Panc1 (cell line): ENCODE measurements at regions not wholly inside any gene's neighbourhood (a gene's known extent, or its start where the extent isn't known, plus 50 kb on each side); places are given as distances from the start of the nearest gene placed in this dataset.

Source experiments
- ATAC-seq: fragments of 200-7000 bp; cut with Tn5 transposase; 2 replicates; pipeline ENCODE4 v1.9.1; 2020; ENCODE audit warnings: mild to moderate bottlenecking, moderate library complexity
- BruUV-seq: library from RNA; stranded (reverse); fragments of 400-500 nt; replicated peaks from 2 replicates; lab custom pipeline; 2021; lab: Mats Ljungman, UMichigan
- CTCF ChIA-PET: fragments of 300-600 bp; sonication (Branson Sonifier 250); formaldehyde crosslinking; loops from one replicate; lab custom pipeline; 2022; ENCODE audit warnings: antibody characterized with exemption; lab: Charles Lee
- POLR2A ChIA-PET: fragments of 300-600 bp; sonication (Branson Sonifier 250); formaldehyde crosslinking; loops from one replicate; lab custom pipeline; 2022; ENCODE audit warnings: antibody characterized with exemption; lab: Charles Lee
- DNase-seq: peaks from one replicate; pipeline ENCODE4 v3.0.0-alpha.2; 2010; ENCODE audit warnings: low read depth, low spot score
- H3K27ac ChIP-seq: 2 replicates; pipeline ENCODE4 v1.5.1; 2011; ENCODE audit warnings: mild to moderate bottlenecking, low read length, inconsistent platforms
- H3K27me3 ChIP-seq: fragments of 200-500 bp; sonication (Bioruptor generic); 2 replicates; pipeline ENCODE4 v1.6.0; 2014; ENCODE audit warnings: low read length, inconsistent platforms; ENCODE audit not compliant: control insufficient read depth, insufficient read depth
- H3K36me3 ChIP-seq: fragments of 200-500 bp; sonication (Bioruptor generic); 2 replicates; pipeline ENCODE4 v1.5.1; 2014; ENCODE audit warnings: inconsistent platforms, mild to moderate bottlenecking, low read length, moderate library complexity; ENCODE audit not compliant: control insufficient read depth, insufficient read depth
- H3K4me1 ChIP-seq: 2 replicates; pipeline ENCODE4 v1.5.1; 2011; ENCODE audit warnings: inconsistent platforms, mild to moderate bottlenecking, low read length, moderate library complexity; ENCODE audit not compliant: control insufficient read depth, insufficient read depth
- H3K4me3 ChIP-seq, 2 experiments: 2 replicates each; pipeline ENCODE4 v1.5.1; 2011 to 2012; ENCODE audit warnings: low read depth in 2 of 2, low read length in 2 of 2, mild to moderate bottlenecking in 2 of 2, inconsistent platforms in 1 of 2, moderate library complexity in 1 of 2
- H3K9me3 ChIP-seq: fragments of 200-500 bp; sonication (Bioruptor generic); 2 replicates; pipeline ENCODE4 v1.5.1; 2014; ENCODE audit warnings: low read depth, mild to moderate bottlenecking, inconsistent platforms, low read length, moderate library complexity; ENCODE audit not compliant: control insufficient read depth, insufficient read depth
- POLR2AphosphoS5 ChIP-seq: IDR thresholded peaks from 2 replicates; pipeline ENCODE4 v1.6.1; 2012; ENCODE audit warnings: mild to moderate bottlenecking, low read depth, low read length, moderate library complexity
- SIN3A ChIP-seq: IDR thresholded peaks from 2 replicates; pipeline ENCODE4 v1.6.1; 2012; ENCODE audit warnings: low read depth, mild to moderate bottlenecking, low read length, moderate library complexity, borderline replicate concordance; ENCODE audit not compliant: insufficient read depth
- TCF7L2 ChIP-seq: IDR thresholded peaks from 2 replicates; pipeline ENCODE4 v1.6.1; 2011; ENCODE audit warnings: mild to moderate bottlenecking, low read depth, low read length, inconsistent platforms
- in situ Hi-C: cut with HindIII; loops from 2 replicates; pipeline ENCODE4 v1.10.0; 2016; ENCODE audit warnings: low sequenced_read_pairs, low pct_unique_long_range_greater_than_20kb
- intact Hi-C: fragments of 100-400 bp; cut with micrococcal nuclease; formaldehyde crosslinking; loops from one replicate; pipeline ENCODE4 v1.10.0; 2022; ENCODE audit not compliant: unreplicated experiment
- TF ChIP-seq, protein P1 (sequence below): fragments of 450-650 bp; IDR thresholded peaks from 2 replicates; pipeline ENCODE4 v1.5.1; 2017; ENCODE audit warnings: mild to moderate bottlenecking
- TF ChIP-seq, protein P2 (sequence below), 2 experiments: IDR thresholded peaks; 2 replicates each; pipeline ENCODE4 v1.6.1; 2011 to 2012; ENCODE audit warnings: low read depth in 2 of 2, control low read depth in 1 of 2, low read length in 1 of 2, mild to moderate bottlenecking in 1 of 2, moderate library complexity in 1 of 2; ENCODE audit not compliant: insufficient read depth in 1 of 2

DNA sequence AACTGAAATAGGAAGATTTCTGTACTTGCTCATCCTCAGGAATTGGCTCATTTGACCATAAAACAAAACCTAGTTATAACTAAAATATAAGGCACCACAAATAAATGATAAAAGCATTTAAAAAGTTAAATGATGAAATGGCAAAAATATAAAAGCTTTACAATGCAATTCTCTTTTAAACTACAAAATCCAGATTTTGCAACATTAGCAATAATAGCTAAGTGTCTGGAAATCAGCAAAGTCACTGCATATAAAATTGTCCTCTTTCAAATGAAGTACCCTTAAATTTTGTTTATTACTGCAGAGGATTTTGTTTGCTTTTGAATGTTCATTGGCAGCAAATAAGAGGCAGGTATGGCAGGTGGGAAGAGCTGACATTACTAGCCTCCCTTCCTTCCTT, 270.4 kb upstream of the RSPO3 start:
- ATAC-seq: no peak
- intact Hi-C loops: no loop called here
- no TSS peak for BruUV-seq
- ChIA-PET POLR2A (no interaction called here), CTCF (no interaction called here)
- TF ChIP-seq POLR2AphosphoS5: no peak
- TF ChIP-seq, protein P1, sequence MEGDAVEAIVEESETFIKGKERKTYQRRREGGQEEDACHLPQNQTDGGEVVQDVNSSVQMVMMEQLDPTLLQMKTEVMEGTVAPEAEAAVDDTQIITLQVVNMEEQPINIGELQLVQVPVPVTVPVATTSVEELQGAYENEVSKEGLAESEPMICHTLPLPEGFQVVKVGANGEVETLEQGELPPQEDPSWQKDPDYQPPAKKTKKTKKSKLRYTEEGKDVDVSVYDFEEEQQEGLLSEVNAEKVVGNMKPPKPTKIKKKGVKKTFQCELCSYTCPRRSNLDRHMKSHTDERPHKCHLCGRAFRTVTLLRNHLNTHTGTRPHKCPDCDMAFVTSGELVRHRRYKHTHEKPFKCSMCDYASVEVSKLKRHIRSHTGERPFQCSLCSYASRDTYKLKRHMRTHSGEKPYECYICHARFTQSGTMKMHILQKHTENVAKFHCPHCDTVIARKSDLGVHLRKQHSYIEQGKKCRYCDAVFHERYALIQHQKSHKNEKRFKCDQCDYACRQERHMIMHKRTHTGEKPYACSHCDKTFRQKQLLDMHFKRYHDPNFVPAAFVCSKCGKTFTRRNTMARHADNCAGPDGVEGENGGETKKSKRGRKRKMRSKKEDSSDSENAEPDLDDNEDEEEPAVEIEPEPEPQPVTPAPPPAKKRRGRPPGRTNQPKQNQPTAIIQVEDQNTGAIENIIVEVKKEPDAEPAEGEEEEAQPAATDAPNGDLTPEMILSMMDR: no peak
- no peak for TF ChIP-seq TCF7L2
- TF ChIP-seq SIN3A: no peak
- TF ChIP-seq, protein P2, sequence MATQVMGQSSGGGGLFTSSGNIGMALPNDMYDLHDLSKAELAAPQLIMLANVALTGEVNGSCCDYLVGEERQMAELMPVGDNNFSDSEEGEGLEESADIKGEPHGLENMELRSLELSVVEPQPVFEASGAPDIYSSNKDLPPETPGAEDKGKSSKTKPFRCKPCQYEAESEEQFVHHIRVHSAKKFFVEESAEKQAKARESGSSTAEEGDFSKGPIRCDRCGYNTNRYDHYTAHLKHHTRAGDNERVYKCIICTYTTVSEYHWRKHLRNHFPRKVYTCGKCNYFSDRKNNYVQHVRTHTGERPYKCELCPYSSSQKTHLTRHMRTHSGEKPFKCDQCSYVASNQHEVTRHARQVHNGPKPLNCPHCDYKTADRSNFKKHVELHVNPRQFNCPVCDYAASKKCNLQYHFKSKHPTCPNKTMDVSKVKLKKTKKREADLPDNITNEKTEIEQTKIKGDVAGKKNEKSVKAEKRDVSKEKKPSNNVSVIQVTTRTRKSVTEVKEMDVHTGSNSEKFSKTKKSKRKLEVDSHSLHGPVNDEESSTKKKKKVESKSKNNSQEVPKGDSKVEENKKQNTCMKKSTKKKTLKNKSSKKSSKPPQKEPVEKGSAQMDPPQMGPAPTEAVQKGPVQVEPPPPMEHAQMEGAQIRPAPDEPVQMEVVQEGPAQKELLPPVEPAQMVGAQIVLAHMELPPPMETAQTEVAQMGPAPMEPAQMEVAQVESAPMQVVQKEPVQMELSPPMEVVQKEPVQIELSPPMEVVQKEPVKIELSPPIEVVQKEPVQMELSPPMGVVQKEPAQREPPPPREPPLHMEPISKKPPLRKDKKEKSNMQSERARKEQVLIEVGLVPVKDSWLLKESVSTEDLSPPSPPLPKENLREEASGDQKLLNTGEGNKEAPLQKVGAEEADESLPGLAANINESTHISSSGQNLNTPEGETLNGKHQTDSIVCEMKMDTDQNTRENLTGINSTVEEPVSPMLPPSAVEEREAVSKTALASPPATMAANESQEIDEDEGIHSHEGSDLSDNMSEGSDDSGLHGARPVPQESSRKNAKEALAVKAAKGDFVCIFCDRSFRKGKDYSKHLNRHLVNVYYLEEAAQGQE (IDR thresholded peaks at IDR 0.05; ENCODE audit: insufficient read depth in 1 of 2, low read depth in 2 of 2, low read length in 1 of 2): no peak
- no peak overlapping the region for H3K4me3 ChIP-seq
- DNase-seq: no peak
- in situ Hi-C loops: no loop called here
- H3K36me3 ChIP-seq: no peaks in the 10 kb centered on the region
- H3K4me1 ChIP-seq: no peaks in the 10 kb centered on the region
- H3K9me3 ChIP-seq: no peaks in the 10 kb centered on the region
- H3K27me3 ChIP-seq: no peaks in the 10 kb centered on the region
- no peak overlapping the region for H3K27ac ChIP-seq

DNA sequence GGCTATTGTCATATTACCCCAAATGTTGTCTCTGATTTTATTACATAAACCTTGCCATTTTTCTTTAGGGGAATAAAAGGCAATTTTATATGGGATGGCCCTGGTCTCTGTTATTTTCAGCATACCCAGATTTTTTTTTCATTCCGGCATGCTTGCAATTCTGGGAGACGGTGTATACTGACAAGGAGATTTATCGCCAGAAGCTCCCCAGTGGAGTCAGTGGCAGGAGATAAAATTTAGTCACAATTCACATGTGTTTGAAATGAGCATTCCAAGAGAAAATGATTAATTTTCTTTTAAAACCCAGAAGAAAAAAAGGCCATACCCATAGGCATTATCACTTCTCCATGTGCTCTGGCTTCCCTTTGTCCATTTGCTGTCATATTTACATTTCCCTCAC, 250.8 kb upstream of the RSPO3 start:
- ATAC-seq (no peak), DNase-seq (no peak)
- Histone ChIP-seq H3K36me3 (no peaks in the 10 kb centered on the region; the same call in 1 of the 2 replicates), H3K4me3 (no peak overlapping the region), H3K4me1 (no peaks in the 10 kb centered on the region), H3K27me3 (no peaks in the 10 kb centered on the region), H3K9me3 (peaks cover 6% of the 10 kb centered on the region; the same call in 1 of the 2 replicates), H3K27ac (no peak overlapping the region)
- in situ Hi-C loops: no loop called here
- no peak for TF ChIP-seq POLR2AphosphoS5
- TF ChIP-seq TCF7L2: no peak
- TF ChIP-seq, protein P2 (IDR thresholded peaks at IDR 0.05; ENCODE audit: insufficient read depth in 1 of 2, low read depth in 2 of 2, low read length in 1 of 2): no peak
- POLR2A ChIA-PET: no interaction called here
- CTCF ChIA-PET: no interaction called here
- intact Hi-C loops: no loop called here
- no TSS peak for BruUV-seq
